ENCODE measurements at regions not wholly inside any gene's neighbourhood (a gene's known extent, or its start where the extent isn't known, plus 50 kb on each side); places are given as distances from the start of the nearest gene placed in this dataset.

DNA sequence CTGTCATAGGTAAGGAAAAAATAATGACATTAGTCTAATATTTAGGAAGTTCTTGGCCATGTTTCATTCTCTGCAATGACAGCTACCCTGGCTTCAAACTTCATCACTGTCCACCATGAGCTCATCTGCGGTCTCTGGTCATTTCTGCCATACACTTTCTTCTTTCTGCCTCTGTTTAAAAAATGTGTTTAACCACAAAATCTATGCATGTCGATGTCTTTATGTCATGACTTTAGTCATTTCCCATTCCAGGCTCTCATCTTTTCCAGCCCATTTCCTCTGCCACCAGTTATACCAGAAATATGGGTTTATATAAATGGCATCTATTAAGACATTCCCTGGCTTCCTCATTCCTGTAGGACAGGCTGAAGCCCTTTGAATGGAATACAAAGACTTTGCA, 68.5 kb upstream of the DUSP10 start:
- H3K18ac ChIP-seq (ENCODE audit: low read depth in 1 of 2, low read length in 2 of 2), result no peak overlapping the region
- no peak overlapping the region for H3K23ac ChIP-seq (ENCODE audit: low read length in 2 of 2)
- H3K4me3 ChIP-seq (ENCODE audit: insufficient read depth in 1 of 2, low read depth in 1 of 2, low read length in 2 of 2), result no peak overlapping the region
- H4K8ac ChIP-seq (ENCODE audit: low read length), result no peak overlapping the region
- no peaks in the 10 kb centered on the region for H3K27me3 ChIP-seq (ENCODE audit: control insufficient read depth in 1 of 2, insufficient read depth in 1 of 2, low read length in 2 of 2)
- H3K9me3 ChIP-seq (ENCODE audit: control insufficient read depth, low read length), result no peaks in the 10 kb centered on the region
- no peak overlapping the region for H3K4ac ChIP-seq (ENCODE audit: low read depth in 1 of 2, low read length in 2 of 2)
- H3K4me1 ChIP-seq (ENCODE audit: control insufficient read depth, insufficient read depth, low read depth, low read length), result peaks cover 2% of the 10 kb centered on the region
- no peak overlapping the region for H2BK5ac ChIP-seq (ENCODE audit: low read depth, low read length, poor library complexity, severe bottlenecking)
- H3K36me3 ChIP-seq (ENCODE audit: control insufficient read depth in 1 of 2, insufficient read depth in 2 of 2, low read depth in 1 of 2, low read length in 2 of 2), result no peaks in the 10 kb centered on the region
- no peak overlapping the region for H3K27ac ChIP-seq (ENCODE audit: low read length, poor library complexity, severe bottlenecking)
- H3K4me2 ChIP-seq (ENCODE audit: low read length, poor library complexity, severe bottlenecking), result no peak overlapping the region
- H2BK120ac ChIP-seq (ENCODE audit: low read depth, low read length), result no peak overlapping the region
- H4K91ac ChIP-seq (ENCODE audit: low read length), result no peak overlapping the region
- H2BK12ac ChIP-seq (ENCODE audit: low read length in 2 of 2), result peak overlapping the region; percentile 48 to 56
- peak; percentile 88 for DNase-seq
- peak overlapping the region; percentile 82 for H2AK5ac ChIP-seq (ENCODE audit: low read length, severe bottlenecking)
- WGBS, result 10% methylated on average over 1 of the region's 2 CpGs
- no peaks in the 10 kb centered on the region for H3K79me1 ChIP-seq (replicated peaks; ENCODE audit: low read length, poor library complexity, severe bottlenecking)
- no peak overlapping the region for H2BK15ac ChIP-seq (ENCODE audit: low read depth, poor library complexity, severe bottlenecking)
- peak overlapping the region in 1 of 2 experiments; percentile 71 for H3K14ac ChIP-seq (ENCODE audit: low read length in 2 of 2)
- H3K9ac ChIP-seq (ENCODE audit: low read length), result no peak overlapping the region
- H2AFZ ChIP-seq (ENCODE audit: low read depth, low read length), result no peak overlapping the region

DNA sequence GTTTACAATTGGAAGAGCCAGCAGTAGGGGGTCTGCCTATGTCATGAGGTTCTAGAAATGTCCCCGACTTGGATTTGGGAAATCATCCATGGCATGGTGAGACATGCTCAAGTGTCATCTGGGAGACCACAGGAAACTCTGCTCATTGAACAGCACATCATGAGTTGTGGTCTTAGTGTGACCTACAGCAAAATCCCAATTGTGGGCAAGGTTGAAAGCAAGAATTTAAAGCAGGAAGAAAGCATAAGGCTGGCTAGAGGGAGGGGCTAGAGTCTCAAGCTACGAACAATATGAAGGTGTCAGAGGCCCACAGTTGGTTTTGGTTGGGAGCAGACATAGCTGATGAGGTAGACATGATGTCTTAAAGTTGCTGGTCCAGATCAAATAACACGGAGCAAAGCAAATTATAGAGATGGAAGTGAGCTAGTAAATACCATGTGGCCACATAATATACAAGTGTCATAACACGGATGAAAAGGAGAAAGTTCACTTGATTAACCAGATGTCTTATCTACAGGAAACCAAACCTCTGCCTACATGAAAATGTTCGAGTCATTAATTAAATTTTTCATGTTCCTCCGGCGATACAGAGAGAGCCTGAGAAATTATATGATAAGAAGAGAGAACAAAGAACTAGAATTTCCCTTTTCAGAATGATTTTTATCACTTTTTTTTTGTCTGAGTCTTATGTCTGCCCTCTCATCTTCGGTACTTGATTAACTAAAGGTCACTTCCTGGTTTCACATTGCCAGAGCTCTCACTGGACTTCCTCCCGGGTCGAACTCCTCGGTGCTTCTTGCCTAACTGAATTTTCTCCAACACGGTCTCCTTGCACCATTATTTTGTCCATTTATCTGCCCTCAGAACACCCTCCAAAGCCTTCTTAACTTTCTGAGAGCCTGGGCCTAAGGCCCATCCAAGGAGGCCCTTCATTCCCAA, 67.5 kb upstream of the DUSP10 start:
- peak overlapping the region; percentile 58 for H2AK5ac ChIP-seq (ENCODE audit: low read length, severe bottlenecking)
- H3K4me1 ChIP-seq (ENCODE audit: control insufficient read depth, insufficient read depth, low read depth, low read length), result peaks cover 2% of the 10 kb centered on the region
- no peak overlapping the region for H3K23ac ChIP-seq (ENCODE audit: low read length in 2 of 2)
- H3K27me3 ChIP-seq (ENCODE audit: control insufficient read depth in 1 of 2, insufficient read depth in 1 of 2, low read length in 2 of 2), result no peaks in the 10 kb centered on the region
- H3K27ac ChIP-seq (ENCODE audit: low read length, poor library complexity, severe bottlenecking), result peak overlapping the region; percentile 8
- peak overlapping the region in 1 of 2 experiments; percentile 19 for H3K18ac ChIP-seq (ENCODE audit: low read depth in 1 of 2, low read length in 2 of 2)
- H4K8ac ChIP-seq (ENCODE audit: low read length), result no peak overlapping the region
- H3K4ac ChIP-seq (ENCODE audit: low read depth in 1 of 2, low read length in 2 of 2), result peak overlapping the region; percentile 24 to 28
- DNase-seq, result no peak
- no peak overlapping the region for H2AFZ ChIP-seq (ENCODE audit: low read depth, low read length)
- H3K36me3 ChIP-seq (ENCODE audit: control insufficient read depth in 1 of 2, insufficient read depth in 2 of 2, low read depth in 1 of 2, low read length in 2 of 2), result no peaks in the 10 kb centered on the region
- H4K91ac ChIP-seq (ENCODE audit: low read length), result no peak overlapping the region
- H3K4me3 ChIP-seq (ENCODE audit: insufficient read depth in 1 of 2, low read depth in 1 of 2, low read length in 2 of 2), result no peak overlapping the region
- H3K14ac ChIP-seq (ENCODE audit: low read length in 2 of 2), result no peak overlapping the region
- no peak overlapping the region for H3K9ac ChIP-seq (ENCODE audit: low read length)
- H3K9me3 ChIP-seq (ENCODE audit: control insufficient read depth, low read length), result no peaks in the 10 kb centered on the region
- H3K79me1 ChIP-seq (replicated peaks; ENCODE audit: low read length, poor library complexity, severe bottlenecking), result no peaks in the 10 kb centered on the region
- peak overlapping the region in 1 of 2 experiments; percentile 73 for H2BK12ac ChIP-seq (ENCODE audit: low read length in 2 of 2)
- H2BK5ac ChIP-seq (ENCODE audit: low read depth, low read length, poor library complexity, severe bottlenecking), result peak overlapping the region; percentile 1
- 73% methylated on average over 8 of the region's 12 CpGs for WGBS
- peak overlapping the region; percentile 13 for H2BK15ac ChIP-seq (ENCODE audit: low read depth, poor library complexity, severe bottlenecking)
- H3K4me2 ChIP-seq (ENCODE audit: low read length, poor library complexity, severe bottlenecking), result no peak overlapping the region
- no peak overlapping the region for H2BK120ac ChIP-seq (ENCODE audit: low read depth, low read length)

DNA sequence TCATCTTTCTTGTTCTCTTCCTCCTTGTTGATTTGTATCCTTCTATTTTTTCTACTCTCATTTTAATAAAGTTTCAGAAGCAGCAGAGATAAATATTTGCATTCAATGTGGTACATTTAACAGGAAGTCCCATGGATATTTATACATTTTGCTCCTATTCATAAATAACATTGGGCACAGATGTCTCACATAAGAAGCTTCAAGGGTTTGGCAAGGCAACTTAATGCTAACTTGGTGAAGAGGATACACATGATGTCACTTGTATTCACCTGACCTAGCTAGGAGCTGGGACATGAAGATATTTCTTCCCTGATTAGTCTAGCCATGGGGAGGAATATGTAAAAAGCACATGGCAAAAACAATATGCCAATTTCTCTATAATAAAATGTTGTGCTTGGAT, 65.1 kb upstream of the DUSP10 start:
- Histone ChIP-seq H3K4me1 (ENCODE audit: control insufficient read depth, insufficient read depth, low read depth, low read length) (peaks cover 2% of the 10 kb centered on the region), H3K14ac (ENCODE audit: low read length in 2 of 2) (no peak overlapping the region), H2BK120ac (ENCODE audit: low read depth, low read length) (no peak overlapping the region), H4K8ac (ENCODE audit: low read length) (no peak overlapping the region), H3K27ac (ENCODE audit: low read length, poor library complexity, severe bottlenecking) (no peak overlapping the region), H3K79me1 (replicated peaks; ENCODE audit: low read length, poor library complexity, severe bottlenecking) (no peaks in the 10 kb centered on the region), H3K4me3 (ENCODE audit: insufficient read depth in 1 of 2, low read depth in 1 of 2, low read length in 2 of 2) (no peak overlapping the region), H3K9me3 (ENCODE audit: control insufficient read depth, low read length) (no peaks in the 10 kb centered on the region), H2BK15ac (ENCODE audit: low read depth, poor library complexity, severe bottlenecking) (no peak overlapping the region), H3K9ac (ENCODE audit: low read length) (no peak overlapping the region), H4K91ac (ENCODE audit: low read length) (no peak overlapping the region), H2BK12ac (ENCODE audit: low read length in 2 of 2) (no peak overlapping the region), H2AFZ (ENCODE audit: low read depth, low read length) (no peak overlapping the region), H3K36me3 (ENCODE audit: control insufficient read depth in 1 of 2, insufficient read depth in 2 of 2, low read depth in 1 of 2, low read length in 2 of 2) (no peaks in the 10 kb centered on the region), H3K23ac (ENCODE audit: low read length in 2 of 2) (no peak overlapping the region), H2AK5ac (ENCODE audit: low read length, severe bottlenecking) (no peak overlapping the region), H3K4me2 (ENCODE audit: low read length, poor library complexity, severe bottlenecking) (no peak overlapping the region), H3K4ac (ENCODE audit: low read depth in 1 of 2, low read length in 2 of 2) (no peak overlapping the region), H2BK5ac (ENCODE audit: low read depth, low read length, poor library complexity, severe bottlenecking) (no peak overlapping the region), H3K27me3 (ENCODE audit: control insufficient read depth in 1 of 2, insufficient read depth in 1 of 2, low read length in 2 of 2) (no peaks in the 10 kb centered on the region), H3K18ac (ENCODE audit: low read depth in 1 of 2, low read length in 2 of 2) (no peak overlapping the region)
- no peak for DNase-seq

DNA sequence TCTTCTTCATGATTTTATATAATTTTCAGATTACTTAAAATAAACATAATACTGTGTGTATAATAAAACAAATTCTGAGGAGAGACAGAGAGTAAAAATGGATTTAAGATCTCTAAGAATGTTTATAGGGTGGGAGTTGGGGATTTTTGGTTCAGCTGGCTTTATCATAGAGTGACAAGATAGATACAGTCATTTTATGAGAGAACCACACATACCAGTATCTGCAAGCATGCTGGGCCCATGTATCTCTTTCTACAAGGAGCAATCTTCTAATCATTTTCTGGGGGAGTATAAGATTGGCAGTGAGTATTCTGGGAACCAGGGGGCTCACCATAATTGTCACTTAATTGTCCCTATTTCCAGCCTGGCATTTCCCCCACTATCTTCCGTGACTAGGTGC, 64.3 kb upstream of the DUSP10 start:
- H3K4me1 ChIP-seq (ENCODE audit: control insufficient read depth, insufficient read depth, low read depth, low read length), result peaks cover 2% of the 10 kb centered on the region
- no peak overlapping the region for H4K91ac ChIP-seq (ENCODE audit: low read length)
- H3K23ac ChIP-seq (ENCODE audit: low read length in 2 of 2), result no peak overlapping the region
- no peak overlapping the region for H2AFZ ChIP-seq (ENCODE audit: low read depth, low read length)
- H3K4me3 ChIP-seq (ENCODE audit: insufficient read depth in 1 of 2, low read depth in 1 of 2, low read length in 2 of 2), result no peak overlapping the region
- H3K27ac ChIP-seq (ENCODE audit: low read length, poor library complexity, severe bottlenecking), result no peak overlapping the region
- H2BK15ac ChIP-seq (ENCODE audit: low read depth, poor library complexity, severe bottlenecking), result no peak overlapping the region
- no peaks in the 10 kb centered on the region for H3K9me3 ChIP-seq (ENCODE audit: control insufficient read depth, low read length)
- no peaks in the 10 kb centered on the region for H3K27me3 ChIP-seq (ENCODE audit: control insufficient read depth in 1 of 2, insufficient read depth in 1 of 2, low read length in 2 of 2)
- no peaks in the 10 kb centered on the region for H3K79me1 ChIP-seq (replicated peaks; ENCODE audit: low read length, poor library complexity, severe bottlenecking)
- H3K18ac ChIP-seq (ENCODE audit: low read depth in 1 of 2, low read length in 2 of 2), result no peak overlapping the region
- no peak overlapping the region for H3K4me2 ChIP-seq (ENCODE audit: low read length, poor library complexity, severe bottlenecking)
- DNase-seq, result no peak
- H3K4ac ChIP-seq (ENCODE audit: low read depth in 1 of 2, low read length in 2 of 2), result no peak overlapping the region
- no peak overlapping the region for H2BK120ac ChIP-seq (ENCODE audit: low read depth, low read length)
- no peaks in the 10 kb centered on the region for H3K36me3 ChIP-seq (ENCODE audit: control insufficient read depth in 1 of 2, insufficient read depth in 2 of 2, low read depth in 1 of 2, low read length in 2 of 2)
- no peak overlapping the region for H2AK5ac ChIP-seq (ENCODE audit: low read length, severe bottlenecking)
- no peak overlapping the region for H2BK12ac ChIP-seq (ENCODE audit: low read length in 2 of 2)
- no peak overlapping the region for H3K9ac ChIP-seq (ENCODE audit: low read length)
- WGBS, result no CpG with 5 or more reads among the region's 1 CpG
- H4K8ac ChIP-seq (ENCODE audit: low read length), result no peak overlapping the region
- no peak overlapping the region for H3K14ac ChIP-seq (ENCODE audit: low read length in 2 of 2)
- no peak overlapping the region for H2BK5ac ChIP-seq (ENCODE audit: low read depth, low read length, poor library complexity, severe bottlenecking)

Data from mesenchymal stem cell (in vitro differentiated cells and primary cell).